Cardiac muscle cell (in vitro differentiated cells and primary cell): ENCODE measurements at regions not wholly inside any gene's neighbourhood (a gene's known extent, or its start where the extent isn't known, plus 50 kb on each side); places are given as distances from the start of the nearest gene placed in this dataset.
A peak's percentile ranks its signal among the peaks of the same experiment; 100 is the strongest.

Source experiments
- DNase-seq, 2 donors: peaks; one replicate each; pipeline versions ENCODE4 v3.0.0 to v3.0.0-alpha.2; 2010 to 2017; ENCODE audit warnings: low read depth in 1 of 2, low spot score in 1 of 2
- H3K27ac ChIP-seq: fragments of 200-600 bp; sonication (generic); 2 replicates; pipeline ENCODE4 v1.5.1; 2016
- H3K27me3 ChIP-seq: fragments of 200-600 bp; sonication (generic); 2 replicates; pipeline ENCODE4 v1.6.0; 2016; ENCODE audit warnings: control low read depth
- H3K36me3 ChIP-seq: fragments of 200-600 bp; sonication (generic); 2 replicates; pipeline ENCODE4 v1.5.1; 2016; ENCODE audit warnings: control low read depth
- H3K4me1 ChIP-seq: fragments of 200-600 bp; sonication (generic); 2 replicates; pipeline ENCODE4 v1.8.1; 2017; ENCODE audit warnings: low read depth, mild to moderate bottlenecking, mixed run types
- H3K4me3 ChIP-seq: fragments of 200-600 bp; sonication (generic); 2 replicates; pipeline ENCODE4 v1.5.1; 2016; ENCODE audit warnings: mild to moderate bottlenecking
- H3K9me3 ChIP-seq: fragments of 200-600 bp; sonication (generic); 2 replicates; pipeline ENCODE4 v1.5.1; 2017; ENCODE audit warnings: low read depth, mild to moderate bottlenecking, control low read depth
- CTCF ChIP-seq: IDR thresholded peaks from 2 replicates; pipeline ENCODE4 v1.5.1; 2012; ENCODE audit warnings: low read depth, mild to moderate bottlenecking, low read length

- DNase-seq: no peak
- Histone ChIP-seq H3K27ac (no peak overlapping the region), H3K4me1 (peaks cover 6% of the 10 kb centered on the region), H3K4me3 (no peak overlapping the region), H3K27me3 (no peaks in the 10 kb centered on the region), H3K36me3 (no peaks in the 10 kb centered on the region), H3K9me3 (no peaks in the 10 kb centered on the region)
- TF ChIP-seq CTCF: no peak
These were observed 252.3 kb upstream of the MKLN1 start for GRCh38 chr7:131075406-131075805.

GRCh38 chr7:131076032-131076431 lies 251.6 kb upstream of the MKLN1 start:
- no peak overlapping the region for H3K4me3 ChIP-seq
- no peak overlapping the region for H3K27ac ChIP-seq
- no peak for TF ChIP-seq CTCF
- H3K27me3 ChIP-seq: no peaks in the 10 kb centered on the region
- peaks cover 6% of the 10 kb centered on the region for H3K4me1 ChIP-seq
- no peaks in the 10 kb centered on the region for H3K9me3 ChIP-seq
- DNase-seq: peak in 1 of 2 donors; percentile 57
- no peaks in the 10 kb centered on the region for H3K36me3 ChIP-seq

- H3K36me3 ChIP-seq: no peaks in the 10 kb centered on the region
- peak; percentile 3 to 51 for DNase-seq
- H3K9me3 ChIP-seq: no peaks in the 10 kb centered on the region
- peak overlapping the region; percentile 25 for H3K27ac ChIP-seq
- no peak for TF ChIP-seq CTCF
- no peak overlapping the region for H3K4me3 ChIP-seq
- no peaks in the 10 kb centered on the region for H3K27me3 ChIP-seq
- H3K4me1 ChIP-seq: peaks cover 6% of the 10 kb centered on the region
These were observed 250.9 kb upstream of the MKLN1 start for GRCh38 chr7:131076711-131077181.

- DNase-seq: no peak
- Histone ChIP-seq H3K9me3 (no peaks in the 10 kb centered on the region), H3K4me1 (peaks cover 6% of the 10 kb centered on the region), H3K4me3 (no peak overlapping the region), H3K36me3 (no peaks in the 10 kb centered on the region), H3K27me3 (no peaks in the 10 kb centered on the region), H3K27ac (no peak overlapping the region)
- TF ChIP-seq CTCF: no peak
These were observed 249.9 kb upstream of the MKLN1 start for GRCh38 chr7:131077735-131078134.

GRCh38 chr7:131080754-131081153 lies 246.9 kb upstream of the MKLN1 start:
- H3K9me3 ChIP-seq: no peaks in the 10 kb centered on the region
- TF ChIP-seq CTCF: no peak
- no peaks in the 10 kb centered on the region for H3K27me3 ChIP-seq
- H3K27ac ChIP-seq: no peak overlapping the region
- no peaks in the 10 kb centered on the region for H3K36me3 ChIP-seq
- no peak for DNase-seq
- peaks cover 6% of the 10 kb centered on the region for H3K4me1 ChIP-seq
- no peak overlapping the region for H3K4me3 ChIP-seq

- H3K4me3 ChIP-seq: no peak overlapping the region
- H3K27ac ChIP-seq: no peak overlapping the region
- peaks cover 6% of the 10 kb centered on the region for H3K4me1 ChIP-seq
- DNase-seq: no peak
- no peaks in the 10 kb centered on the region for H3K36me3 ChIP-seq
- no peaks in the 10 kb centered on the region for H3K27me3 ChIP-seq
- no peaks in the 10 kb centered on the region for H3K9me3 ChIP-seq
- TF ChIP-seq CTCF: no peak
These were observed 246.4 kb upstream of the MKLN1 start for GRCh38 chr7:131081308-131081707.
